ENCODE measurements at regions not wholly inside any gene's neighbourhood (a gene's known extent, or its start where the extent isn't known, plus 50 kb on each side); places are given as distances from the start of the nearest gene placed in this dataset.

DNA sequence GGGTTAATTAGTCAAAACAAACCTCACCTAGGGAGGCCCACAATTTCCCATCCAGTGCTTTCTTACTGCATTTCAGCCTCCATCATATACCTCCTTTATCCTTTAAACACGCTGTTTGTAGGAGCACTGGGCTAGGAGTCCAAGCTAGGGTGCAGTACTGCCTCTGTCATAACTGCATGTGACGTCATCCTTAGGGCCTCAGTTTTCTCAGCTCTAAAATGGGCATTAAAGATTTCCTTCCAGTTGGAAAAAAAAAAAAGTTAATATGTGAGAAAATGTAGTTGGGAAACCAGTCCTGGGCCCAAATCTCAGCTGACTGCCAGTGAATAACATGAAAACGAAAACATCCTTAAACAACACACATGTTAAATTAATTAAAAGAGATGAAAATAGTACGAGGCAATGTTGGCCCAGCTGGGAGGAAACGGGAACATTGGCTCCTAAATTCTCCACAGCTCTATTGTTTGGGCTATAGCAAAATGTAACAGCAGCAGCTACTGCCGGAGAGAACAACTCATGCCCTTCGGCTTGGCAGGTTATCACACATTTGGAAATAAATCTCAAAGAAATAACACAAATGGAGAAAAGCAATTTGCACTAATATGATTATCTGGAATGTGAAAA lies 79.9 kb upstream of the CCDC167 start:
- TF ChIP-seq, protein P1, sequence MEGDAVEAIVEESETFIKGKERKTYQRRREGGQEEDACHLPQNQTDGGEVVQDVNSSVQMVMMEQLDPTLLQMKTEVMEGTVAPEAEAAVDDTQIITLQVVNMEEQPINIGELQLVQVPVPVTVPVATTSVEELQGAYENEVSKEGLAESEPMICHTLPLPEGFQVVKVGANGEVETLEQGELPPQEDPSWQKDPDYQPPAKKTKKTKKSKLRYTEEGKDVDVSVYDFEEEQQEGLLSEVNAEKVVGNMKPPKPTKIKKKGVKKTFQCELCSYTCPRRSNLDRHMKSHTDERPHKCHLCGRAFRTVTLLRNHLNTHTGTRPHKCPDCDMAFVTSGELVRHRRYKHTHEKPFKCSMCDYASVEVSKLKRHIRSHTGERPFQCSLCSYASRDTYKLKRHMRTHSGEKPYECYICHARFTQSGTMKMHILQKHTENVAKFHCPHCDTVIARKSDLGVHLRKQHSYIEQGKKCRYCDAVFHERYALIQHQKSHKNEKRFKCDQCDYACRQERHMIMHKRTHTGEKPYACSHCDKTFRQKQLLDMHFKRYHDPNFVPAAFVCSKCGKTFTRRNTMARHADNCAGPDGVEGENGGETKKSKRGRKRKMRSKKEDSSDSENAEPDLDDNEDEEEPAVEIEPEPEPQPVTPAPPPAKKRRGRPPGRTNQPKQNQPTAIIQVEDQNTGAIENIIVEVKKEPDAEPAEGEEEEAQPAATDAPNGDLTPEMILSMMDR (conservative IDR thresholded peaks at IDR 0.05; ENCODE audit: low read depth, low read length): no peak
- TF ChIP-seq EZH2 (IDR thresholded peaks at IDR 0.05; ENCODE audit: low read length, unreplicated experiment): no peak
